GM21528 (cell line): ENCODE measurements at regions not wholly inside any gene's neighbourhood (a gene's known extent, or its start where the extent isn't known, plus 50 kb on each side); places are given as distances from the start of the nearest gene placed in this dataset.

Experiments used
- ATAC-seq: cut with Tn5 transposase; IDR thresholded peaks from one replicate; pipeline ENCODE4 v1.9.1; 2021; ENCODE audit warnings: mild to moderate bottlenecking, moderate library complexity; ENCODE audit not compliant: unreplicated experiment, low FRiP score

DNA sequence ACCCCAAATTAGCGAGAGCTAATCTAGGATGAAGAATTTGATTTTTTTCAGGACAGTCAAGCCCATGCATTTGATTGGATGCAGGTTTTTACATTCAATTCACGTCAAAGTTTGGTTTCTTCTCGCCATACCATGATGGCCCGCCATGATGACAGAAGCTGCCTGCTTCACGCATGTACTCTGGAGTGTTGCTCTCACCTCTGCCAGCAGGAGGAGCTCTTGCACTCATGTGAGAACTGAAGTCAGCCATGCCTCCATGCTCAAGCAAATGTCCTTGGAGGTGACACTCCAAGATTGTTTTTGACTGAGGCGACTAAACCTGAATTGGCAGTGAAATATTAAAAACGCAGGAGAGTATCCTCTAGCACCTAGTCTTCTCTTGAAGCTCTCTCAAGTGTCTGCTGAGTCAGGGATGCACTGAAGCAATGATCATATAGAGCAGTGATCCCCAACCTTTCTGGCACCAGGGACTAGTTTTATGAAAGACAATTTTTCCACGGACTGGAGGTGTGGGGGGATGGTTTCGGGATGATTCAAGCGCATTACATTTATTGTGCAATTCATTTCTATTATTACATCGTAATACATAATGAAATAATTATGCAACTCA, 120.9 kb downstream of the SAMMSON start:
- ATAC-seq: peak; percentile 99

DNA sequence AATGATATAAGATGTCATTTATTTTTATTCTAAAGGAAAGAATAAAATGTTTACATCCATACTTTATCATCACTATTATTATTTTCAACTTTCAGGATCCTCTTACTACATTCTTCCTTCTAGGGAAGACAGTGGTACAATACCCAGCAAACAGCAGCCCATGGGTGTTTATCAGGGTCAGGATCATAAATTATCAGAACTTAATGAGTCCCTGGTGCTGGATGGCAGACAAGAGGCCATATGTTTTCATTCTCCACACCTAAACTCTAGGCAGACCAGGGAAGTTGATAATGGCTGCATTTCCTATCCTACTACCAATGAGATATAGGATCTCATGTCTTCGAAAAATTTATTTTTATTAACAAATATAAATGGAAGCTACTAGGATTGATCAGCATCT, 127.7 kb downstream of the SAMMSON start:
- ATAC-seq: no peak

DNA sequence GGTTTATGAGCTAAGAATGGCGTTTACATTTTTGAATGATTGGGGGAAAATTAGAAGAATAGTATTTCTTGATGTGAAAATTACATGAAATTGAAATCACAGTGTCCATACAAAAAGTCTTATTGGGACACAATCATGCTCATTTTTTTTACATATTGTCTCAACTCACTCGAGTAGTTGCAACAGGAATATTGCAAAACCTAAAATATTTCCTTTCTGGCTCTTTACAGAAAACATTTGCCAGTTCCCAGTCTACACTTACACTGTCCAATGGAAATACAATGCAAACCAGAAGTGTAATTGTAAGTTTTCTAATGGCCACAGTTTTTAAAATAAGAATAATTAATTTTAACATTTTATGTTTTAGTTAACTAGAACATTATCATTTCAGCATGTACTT, 137.8 kb downstream of the SAMMSON start:
- ATAC-seq: no peak

DNA sequence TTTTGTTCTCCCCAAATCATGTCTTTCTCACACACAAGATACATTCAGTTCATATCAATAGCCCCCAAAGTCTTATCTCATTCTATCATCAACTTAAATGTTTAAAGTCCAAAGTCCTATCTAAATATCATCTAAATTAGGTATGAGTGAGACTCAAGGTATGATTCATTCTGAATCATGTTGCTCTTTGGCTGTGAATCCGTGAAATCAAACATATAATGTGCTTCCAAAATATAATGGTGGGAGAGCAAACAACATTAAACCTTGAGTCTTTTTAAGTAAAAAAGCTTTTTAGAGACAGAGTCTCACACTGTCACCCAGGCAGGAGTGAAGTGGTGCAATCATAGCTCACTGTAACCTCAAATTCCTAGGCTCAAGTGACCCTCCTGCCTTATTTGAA, 139.1 kb downstream of the SAMMSON start:
- ATAC-seq: no peak
